ENCODE measurements at regions not wholly inside any gene's neighbourhood (a gene's known extent, or its start where the extent isn't known, plus 50 kb on each side); places are given as distances from the start of the nearest gene placed in this dataset.

DNA sequence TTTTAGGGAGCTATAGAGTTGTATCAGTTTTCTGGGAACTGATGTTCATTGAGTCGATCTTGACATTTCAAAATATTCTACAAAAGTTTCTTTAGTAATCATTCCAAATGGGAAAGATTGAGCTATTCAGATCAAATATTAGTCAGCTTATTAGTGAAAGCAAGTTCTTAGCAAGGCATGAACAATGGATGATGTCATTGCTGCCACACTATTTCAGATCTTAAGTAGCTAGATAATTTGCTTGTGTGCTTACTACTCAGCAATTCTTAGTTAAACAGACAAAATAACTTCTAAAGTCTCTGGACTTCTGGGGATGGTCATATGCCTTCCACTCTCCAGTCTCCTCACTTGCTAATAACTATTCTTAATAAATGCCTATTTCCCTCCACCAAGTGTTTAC lies 69.0 kb upstream of the CDH8 start:
- H3K4me3 ChIP-seq (ENCODE audit: low read depth, low read length): no peak overlapping the region
- no peak for TF ChIP-seq POLR2A (IDR thresholded peaks at IDR 0.05; ENCODE audit: extremely low read depth, insufficient read length)
- no peak for TF ChIP-seq MYC (IDR thresholded peaks at IDR 0.05; ENCODE audit: low read depth, low read length)
- TF ChIP-seq, protein P1, sequence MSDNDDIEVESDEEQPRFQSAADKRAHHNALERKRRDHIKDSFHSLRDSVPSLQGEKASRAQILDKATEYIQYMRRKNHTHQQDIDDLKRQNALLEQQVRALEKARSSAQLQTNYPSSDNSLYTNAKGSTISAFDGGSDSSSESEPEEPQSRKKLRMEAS (IDR thresholded peaks at IDR 0.05; ENCODE audit: low read depth, low read length): no peak
- TF ChIP-seq, protein P2, sequence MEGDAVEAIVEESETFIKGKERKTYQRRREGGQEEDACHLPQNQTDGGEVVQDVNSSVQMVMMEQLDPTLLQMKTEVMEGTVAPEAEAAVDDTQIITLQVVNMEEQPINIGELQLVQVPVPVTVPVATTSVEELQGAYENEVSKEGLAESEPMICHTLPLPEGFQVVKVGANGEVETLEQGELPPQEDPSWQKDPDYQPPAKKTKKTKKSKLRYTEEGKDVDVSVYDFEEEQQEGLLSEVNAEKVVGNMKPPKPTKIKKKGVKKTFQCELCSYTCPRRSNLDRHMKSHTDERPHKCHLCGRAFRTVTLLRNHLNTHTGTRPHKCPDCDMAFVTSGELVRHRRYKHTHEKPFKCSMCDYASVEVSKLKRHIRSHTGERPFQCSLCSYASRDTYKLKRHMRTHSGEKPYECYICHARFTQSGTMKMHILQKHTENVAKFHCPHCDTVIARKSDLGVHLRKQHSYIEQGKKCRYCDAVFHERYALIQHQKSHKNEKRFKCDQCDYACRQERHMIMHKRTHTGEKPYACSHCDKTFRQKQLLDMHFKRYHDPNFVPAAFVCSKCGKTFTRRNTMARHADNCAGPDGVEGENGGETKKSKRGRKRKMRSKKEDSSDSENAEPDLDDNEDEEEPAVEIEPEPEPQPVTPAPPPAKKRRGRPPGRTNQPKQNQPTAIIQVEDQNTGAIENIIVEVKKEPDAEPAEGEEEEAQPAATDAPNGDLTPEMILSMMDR (IDR thresholded peaks at IDR 0.05; ENCODE audit: low read depth, low read length): no peak
- DNase-seq (ENCODE audit: low read depth): no peak

DNA sequence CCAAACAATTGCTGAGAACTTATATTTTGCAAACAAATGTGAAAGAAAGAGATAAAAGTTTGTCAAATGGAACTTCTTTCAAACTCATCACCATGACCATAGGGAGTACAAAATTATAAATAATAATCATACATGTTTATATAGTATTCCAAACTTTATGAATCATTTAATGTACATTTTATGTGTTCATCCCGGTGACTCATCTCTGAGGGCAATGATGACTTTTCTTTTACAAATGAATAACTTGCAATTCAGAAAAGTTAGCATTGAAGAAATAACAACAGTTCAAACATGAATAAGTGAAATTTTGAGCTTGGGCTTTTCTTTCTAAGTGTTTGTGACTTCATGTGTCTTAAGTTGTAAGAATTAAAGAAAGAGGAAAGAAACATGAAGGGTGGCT lies 66.3 kb upstream of the CDH8 start:
- TF ChIP-seq POLR2A (IDR thresholded peaks at IDR 0.05; ENCODE audit: extremely low read depth, insufficient read length): no peak
- no peak for TF ChIP-seq MYC (IDR thresholded peaks at IDR 0.05; ENCODE audit: low read depth, low read length)
- TF ChIP-seq, protein P2 (IDR thresholded peaks at IDR 0.05; ENCODE audit: low read depth, low read length): no peak
- TF ChIP-seq, protein P1 (IDR thresholded peaks at IDR 0.05; ENCODE audit: low read depth, low read length): no peak
- no peak for DNase-seq (ENCODE audit: low read depth)
- H3K4me3 ChIP-seq (ENCODE audit: low read depth, low read length): no peak overlapping the region

DNA sequence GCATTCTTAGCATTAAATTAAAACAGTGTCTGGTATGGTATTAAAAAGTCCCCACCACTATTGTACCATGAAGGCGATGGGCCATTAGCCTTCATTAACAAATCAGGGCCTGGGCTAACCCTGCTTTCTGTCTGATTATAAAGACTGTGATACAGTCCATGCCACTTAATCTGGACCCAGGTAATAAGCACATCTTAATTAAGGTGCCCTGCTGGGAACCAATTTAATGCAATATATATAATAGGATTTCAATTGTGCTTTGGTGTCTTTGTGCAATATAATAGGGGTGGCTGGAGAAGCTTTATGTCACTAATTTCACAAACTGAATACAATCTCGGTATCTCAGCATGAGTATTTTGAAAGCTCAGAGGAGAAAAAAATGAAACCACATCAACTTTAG lies 64.4 kb upstream of the CDH8 start:
- DNase-seq (ENCODE audit: low read depth): no peak
- TF ChIP-seq MYC (IDR thresholded peaks at IDR 0.05; ENCODE audit: low read depth, low read length) (no peak), POLR2A (IDR thresholded peaks at IDR 0.05; ENCODE audit: extremely low read depth, insufficient read length) (no peak)
- TF ChIP-seq, protein P2 (IDR thresholded peaks at IDR 0.05; ENCODE audit: low read depth, low read length): no peak
- TF ChIP-seq, protein P1 (IDR thresholded peaks at IDR 0.05; ENCODE audit: low read depth, low read length): no peak
- no peak overlapping the region for H3K4me3 ChIP-seq (ENCODE audit: low read depth, low read length)

DNA sequence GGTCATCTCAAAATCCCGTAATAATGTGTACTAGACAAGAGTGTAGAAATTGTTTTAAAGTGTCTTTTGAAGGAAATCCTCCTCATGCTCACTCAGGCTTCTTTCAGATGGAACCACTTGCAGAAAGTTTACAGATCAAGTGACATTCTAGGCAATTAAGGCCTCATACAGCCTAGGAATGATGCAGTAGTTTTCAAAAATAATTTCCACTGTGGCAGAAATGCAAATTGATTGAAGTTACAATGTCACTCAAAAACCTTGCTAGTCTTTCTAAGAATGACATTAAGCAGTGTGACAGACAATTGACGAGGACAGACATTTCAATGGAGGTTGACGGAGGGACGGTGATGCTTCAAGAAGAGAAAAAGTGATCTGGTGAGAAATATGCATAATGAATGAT lies 53.5 kb upstream of the CDH8 start:
- H3K4me3 ChIP-seq (ENCODE audit: low read depth, low read length): no peak overlapping the region
- TF ChIP-seq POLR2A (IDR thresholded peaks at IDR 0.05; ENCODE audit: extremely low read depth, insufficient read length): no peak
- TF ChIP-seq, protein P1 (IDR thresholded peaks at IDR 0.05; ENCODE audit: low read depth, low read length): no peak
- TF ChIP-seq MYC (IDR thresholded peaks at IDR 0.05; ENCODE audit: low read depth, low read length): no peak
- TF ChIP-seq, protein P2 (IDR thresholded peaks at IDR 0.05; ENCODE audit: low read depth, low read length): no peak
- DNase-seq (ENCODE audit: low read depth): no peak

- TF ChIP-seq, protein P1 (IDR thresholded peaks at IDR 0.05; ENCODE audit: low read depth, low read length): no peak
- no peak for TF ChIP-seq MYC (IDR thresholded peaks at IDR 0.05; ENCODE audit: low read depth, low read length)
- no peak for TF ChIP-seq POLR2A (IDR thresholded peaks at IDR 0.05; ENCODE audit: extremely low read depth, insufficient read length)
- no peak for DNase-seq (ENCODE audit: low read depth)
Measured at GRCh38 chr16:62088731-62089410, 52.6 kb upstream of the CDH8 start.

More at GRCh38 chr16:62088731-62089410, 52.6 kb upstream of the CDH8 start:
- H3K4me3 ChIP-seq (ENCODE audit: low read depth, low read length): no peak overlapping the region
